CD4-positive, alpha-beta memory T cell (primary cell): ENCODE measurements at regions not wholly inside any gene's neighbourhood (a gene's known extent, or its start where the extent isn't known, plus 50 kb on each side); places are given as distances from the start of the nearest gene placed in this dataset.

Experiments used
- CTCF ChIA-PET: fragments of 350-600 bp; sonication (Branson Sonifier 250); formaldehyde crosslinking; loops from one replicate; lab custom pipeline; 2021; ENCODE audit warnings: inconsistent platforms; ENCODE audit not compliant: partially characterized antibody; lab: Charles Lee
- POLR2A ChIA-PET: fragments of 350-600 bp; sonication (Branson Sonifier 250); formaldehyde crosslinking; loops from one replicate; lab custom pipeline; 2021; ENCODE audit not compliant: partially characterized antibody; lab: Charles Lee
- DNase-seq, 5 donors: peaks; one replicate each; pipeline versions ENCODE4 v3.0.0 to v3.0.0-alpha.2; 2020 to 2022; ENCODE audit warnings: mixed read lengths in 1 of 5
- H3K27ac ChIP-seq: one replicate; pipeline ENCODE4 v1.7.0; 2013; ENCODE audit warnings: low read depth, low read length
- H3K27me3 ChIP-seq: 2 replicates; pipeline ENCODE4 v1.7.0; 2013; ENCODE audit warnings: mild to moderate bottlenecking, low read length, moderate library complexity; ENCODE audit not compliant: insufficient read depth
- H3K36me3 ChIP-seq: 2 replicates; pipeline ENCODE4 v1.7.0; 2013; ENCODE audit warnings: mild to moderate bottlenecking, low read length, moderate library complexity; ENCODE audit not compliant: insufficient read depth
- H3K4me1 ChIP-seq: 2 replicates; pipeline ENCODE4 v1.7.0; 2013; ENCODE audit warnings: mild to moderate bottlenecking, low read length, moderate library complexity; ENCODE audit not compliant: insufficient read depth
- H3K4me3 ChIP-seq, 2 donors: one replicate each; pipeline ENCODE4 v1.7.0; 2013; ENCODE audit warnings: low read length in 2 of 2, mild to moderate bottlenecking in 1 of 2
- H3K9me3 ChIP-seq, 2 donors: one replicate each; pipeline ENCODE4 v1.7.0; 2013; ENCODE audit warnings: low read length in 2 of 2, control low read depth in 1 of 2; ENCODE audit not compliant: control insufficient read depth in 1 of 2
- H3K27ac Mint-ChIP-seq, 7 donors: one replicate each; pipeline ENCODE4 v1.8.0; 2020 to 2021; ENCODE audit warnings: mixed read lengths in 7 of 7, mild to moderate bottlenecking in 6 of 7, inconsistent platforms in 3 of 7, moderate library complexity in 3 of 7
- H3K27me3 Mint-ChIP-seq, 2 donors: one replicate each; pipeline ENCODE4 v1.8.0; 2020 to 2021; ENCODE audit warnings: mixed read lengths in 2 of 2
- H3K36me3 Mint-ChIP-seq, 2 donors: one replicate each; pipeline ENCODE4 v1.8.0; 2020 to 2021; ENCODE audit warnings: mixed read lengths in 2 of 2, inconsistent platforms in 1 of 2, mild to moderate bottlenecking in 1 of 2
- H3K4me1 Mint-ChIP-seq, 4 donors: one replicate each; pipeline ENCODE4 v1.8.0; 2020 to 2021; ENCODE audit warnings: mixed read lengths in 4 of 4, mild to moderate bottlenecking in 1 of 4
- H3K4me3 Mint-ChIP-seq, 8 donors: one replicate each; pipeline ENCODE4 v1.8.0; 2020 to 2021; ENCODE audit warnings: mixed read lengths in 8 of 8, mild to moderate bottlenecking in 7 of 8, moderate library complexity in 6 of 8, inconsistent platforms in 3 of 8
- H3K9me3 Mint-ChIP-seq, 8 donors: one replicate each; pipeline ENCODE4 v1.8.0; 2020 to 2021; ENCODE audit warnings: mixed read lengths in 8 of 8, mild to moderate bottlenecking in 5 of 8, inconsistent platforms in 3 of 8, moderate library complexity in 1 of 8
- intact Hi-C: fragments of 100-400 bp; cut with micrococcal nuclease; formaldehyde crosslinking; loops from one replicate; pipeline ENCODE4 v1.15.1; 2023

- intact Hi-C loops, result no loop called here
- ChIA-PET POLR2A (no interaction called here), CTCF (no interaction called here)
- H3K4me1 Mint-ChIP-seq, result no peaks in the 10 kb centered on the region
- H3K27ac ChIP-seq, result no peak overlapping the region
- H3K36me3 ChIP-seq, result no peaks in the 10 kb centered on the region
- no peaks in the 10 kb centered on the region for H3K36me3 Mint-ChIP-seq
- H3K9me3 Mint-ChIP-seq, result peaks cover 0 to 6% (median 4%) of the 10 kb centered on the region in 8 donors
- H3K27me3 Mint-ChIP-seq, result peaks cover 1 to 6% of the 10 kb centered on the region in 2 donors
- no peak for DNase-seq
- H3K4me3 ChIP-seq, result no peak overlapping the region
- no peaks in the 10 kb centered on the region for H3K27me3 ChIP-seq
- no peak overlapping the region for H3K27ac Mint-ChIP-seq
- no peaks in the 10 kb centered on the region for H3K9me3 ChIP-seq
- no peak overlapping the region for H3K4me3 Mint-ChIP-seq
- no peaks in the 10 kb centered on the region for H3K4me1 ChIP-seq
Observed at GRCh38 chr4:112003231-112003907, 141.9 kb upstream of the FAM241A start.

- intact Hi-C loops, result no loop called here
- Histone ChIP-seq H3K36me3 (no peaks in the 10 kb centered on the region), H3K27me3 (no peaks in the 10 kb centered on the region), H3K9me3 (no peaks in the 10 kb centered on the region), H3K4me1 (no peaks in the 10 kb centered on the region), H3K4me3 (no peak overlapping the region), H3K27ac (no peak overlapping the region)
- no peak for DNase-seq
- Mint-ChIP-seq H3K36me3 (no peaks in the 10 kb centered on the region), H3K27me3 (peaks cover 1 to 6% of the 10 kb centered on the region in 2 donors), H3K9me3 (no peaks in the 10 kb centered on the region), H3K4me1 (no peaks in the 10 kb centered on the region), H3K27ac (no peak overlapping the region), H3K4me3 (no peak overlapping the region)
- POLR2A ChIA-PET, result no interaction called here
- CTCF ChIA-PET, result no interaction called here
Observed at GRCh38 chr4:112005027-112005426, 140.2 kb upstream of the FAM241A start.

GRCh38 chr4:112007391-112007790 lies 137.9 kb upstream of the FAM241A start:
- Mint-ChIP-seq H3K9me3 (no peaks in the 10 kb centered on the region), H3K36me3 (no peaks in the 10 kb centered on the region), H3K27me3 (peaks cover 1 to 7% of the 10 kb centered on the region in 2 donors), H3K27ac (no peak overlapping the region), H3K4me1 (no peaks in the 10 kb centered on the region), H3K4me3 (no peak overlapping the region)
- no peaks in the 10 kb centered on the region for H3K4me1 ChIP-seq
- intact Hi-C loops, result no loop called here
- DNase-seq, result no peak
- H3K4me3 ChIP-seq, result no peak overlapping the region
- no peaks in the 10 kb centered on the region for H3K27me3 ChIP-seq
- no peaks in the 10 kb centered on the region for H3K36me3 ChIP-seq
- H3K27ac ChIP-seq, result no peak overlapping the region
- ChIA-PET POLR2A (no interaction called here), CTCF (no interaction called here)
- H3K9me3 ChIP-seq, result no peaks in the 10 kb centered on the region

GRCh38 chr4:112015960-112016359 lies 129.3 kb upstream of the FAM241A start:
- POLR2A ChIA-PET, result no interaction called here
- intact Hi-C loops, result no loop called here
- no peaks in the 10 kb centered on the region for H3K9me3 ChIP-seq
- H3K4me1 ChIP-seq, result no peaks in the 10 kb centered on the region
- DNase-seq, result no peak
- Mint-ChIP-seq H3K9me3 (peaks cover 0 to 4% (median 0%) of the 10 kb centered on the region in 8 donors), H3K27ac (peak overlapping the region in 1 of 7 donors; percentile 22), H3K36me3 (no peaks in the 10 kb centered on the region), H3K4me3 (no peak overlapping the region), H3K4me1 (no peaks in the 10 kb centered on the region), H3K27me3 (peaks cover 0 to 4% of the 10 kb centered on the region in 2 donors)
- H3K4me3 ChIP-seq, result no peak overlapping the region
- H3K36me3 ChIP-seq, result no peaks in the 10 kb centered on the region
- CTCF ChIA-PET, result no interaction called here
- no peaks in the 10 kb centered on the region for H3K27me3 ChIP-seq
- H3K27ac ChIP-seq, result no peak overlapping the region

GRCh38 chr4:112023402-112023950 lies 121.8 kb upstream of the FAM241A start:
- intact Hi-C loops, result no loop called here
- Mint-ChIP-seq H3K36me3 (no peaks in the 10 kb centered on the region), H3K4me1 (no peaks in the 10 kb centered on the region), H3K27me3 (peaks cover 5 to 10% of the 10 kb centered on the region in 2 donors), H3K4me3 (no peak overlapping the region), H3K27ac (no peak overlapping the region), H3K9me3 (peaks cover 0 to 4% (median 0%) of the 10 kb centered on the region in 8 donors)
- POLR2A ChIA-PET, result no interaction called here
- Histone ChIP-seq H3K36me3 (no peaks in the 10 kb centered on the region), H3K27me3 (no peaks in the 10 kb centered on the region), H3K4me1 (no peaks in the 10 kb centered on the region), H3K9me3 (no peaks in the 10 kb centered on the region), H3K4me3 (no peak overlapping the region), H3K27ac (no peak overlapping the region)
- DNase-seq, result no peak
- CTCF ChIA-PET, result no interaction called here

- Histone ChIP-seq H3K9me3 (no peaks in the 10 kb centered on the region), H3K4me1 (no peaks in the 10 kb centered on the region), H3K27me3 (no peaks in the 10 kb centered on the region), H3K36me3 (no peaks in the 10 kb centered on the region), H3K27ac (no peak overlapping the region), H3K4me3 (no peak overlapping the region)
- CTCF ChIA-PET, result no interaction called here
- POLR2A ChIA-PET, result no interaction called here
- no peak overlapping the region for H3K4me3 Mint-ChIP-seq
- no peak overlapping the region for H3K27ac Mint-ChIP-seq
- H3K36me3 Mint-ChIP-seq, result no peaks in the 10 kb centered on the region
- H3K27me3 Mint-ChIP-seq, result peaks cover 6 to 10% of the 10 kb centered on the region in 2 donors
- intact Hi-C loops, result no loop called here
- H3K4me1 Mint-ChIP-seq, result no peaks in the 10 kb centered on the region
- DNase-seq, result no peak
- peaks cover 0 to 4% (median 0%) of the 10 kb centered on the region in 8 donors for H3K9me3 Mint-ChIP-seq
Observed at GRCh38 chr4:112026058-112026457, 119.2 kb upstream of the FAM241A start.

- H3K27ac Mint-ChIP-seq, result no peak overlapping the region
- peaks cover 4% of the 10 kb centered on the region for H3K27me3 ChIP-seq
- no peaks in the 10 kb centered on the region for H3K36me3 ChIP-seq
- no peak for DNase-seq
- H3K36me3 Mint-ChIP-seq, result no peaks in the 10 kb centered on the region
- intact Hi-C loops, result no loop called here
- CTCF ChIA-PET, result no interaction called here
- H3K27ac ChIP-seq, result no peak overlapping the region
- H3K9me3 Mint-ChIP-seq, result peaks cover 0 to 4% (median 0%) of the 10 kb centered on the region in 8 donors
- POLR2A ChIA-PET, result no interaction called here
- H3K27me3 Mint-ChIP-seq, result peaks cover 10 to 19% of the 10 kb centered on the region in 2 donors
- H3K4me3 ChIP-seq, result no peak overlapping the region
- H3K4me1 ChIP-seq, result no peaks in the 10 kb centered on the region
- no peaks in the 10 kb centered on the region for H3K9me3 ChIP-seq
- H3K4me3 Mint-ChIP-seq, result no peak overlapping the region
- no peaks in the 10 kb centered on the region for H3K4me1 Mint-ChIP-seq
Observed at GRCh38 chr4:112029771-112030171, 115.5 kb upstream of the FAM241A start.
